ENCODE measurements at regions not wholly inside any gene's neighbourhood (a gene's known extent, or its start where the extent isn't known, plus 50 kb on each side); places are given as distances from the start of the nearest gene placed in this dataset.
"Not testable (repeated sequence)": the region's sequence is repeated elsewhere in the genome, so short reads cannot be mapped to it uniquely, and the experiment has no call there.

DNA sequence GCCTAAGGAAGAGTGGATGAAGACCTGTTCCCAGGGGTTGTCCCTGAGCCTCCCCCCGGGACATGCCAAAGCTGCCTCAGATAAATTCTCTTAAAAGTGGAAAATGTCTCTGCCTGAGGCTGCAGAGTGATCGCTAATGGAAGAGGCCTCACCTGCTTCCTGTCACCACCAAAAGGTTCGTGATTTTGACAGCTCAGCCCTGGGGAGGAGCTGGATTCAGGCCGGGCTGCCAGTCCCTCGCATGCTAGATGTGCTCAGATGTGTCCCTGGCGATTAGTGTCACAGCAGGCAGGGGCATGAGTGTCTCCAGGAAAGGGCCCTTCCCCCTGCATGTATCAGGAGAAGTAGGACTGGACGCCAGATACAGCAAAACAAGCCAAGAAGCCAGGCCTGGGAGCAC, 626.5 kb downstream of the UQCRFS1 start:
- no peak for DNase-seq

GRCh38 chr19:28585796-28586195, 627.2 kb downstream of the UQCRFS1 start:
- no peak for DNase-seq

DNA sequence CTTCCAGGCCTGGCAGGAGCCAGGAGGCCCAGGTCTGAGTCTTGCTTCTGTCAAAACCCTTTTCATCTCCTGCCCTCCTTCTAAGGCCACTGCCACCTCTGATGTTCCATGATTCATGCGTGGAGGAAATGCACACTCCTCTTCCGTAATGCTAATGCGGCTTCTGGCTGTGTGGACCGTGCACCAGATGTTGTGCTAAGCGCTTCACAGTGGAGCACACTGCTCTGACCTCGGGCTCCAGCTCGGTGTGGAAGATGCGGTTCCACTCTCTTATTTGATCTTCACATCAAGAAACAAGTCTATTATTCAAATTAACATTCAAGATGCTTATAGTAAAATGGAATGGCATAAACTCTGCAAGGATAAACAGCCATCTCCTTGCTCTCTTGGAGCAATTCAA, 629.2 kb downstream of the UQCRFS1 start:
- no peak for DNase-seq

DNA sequence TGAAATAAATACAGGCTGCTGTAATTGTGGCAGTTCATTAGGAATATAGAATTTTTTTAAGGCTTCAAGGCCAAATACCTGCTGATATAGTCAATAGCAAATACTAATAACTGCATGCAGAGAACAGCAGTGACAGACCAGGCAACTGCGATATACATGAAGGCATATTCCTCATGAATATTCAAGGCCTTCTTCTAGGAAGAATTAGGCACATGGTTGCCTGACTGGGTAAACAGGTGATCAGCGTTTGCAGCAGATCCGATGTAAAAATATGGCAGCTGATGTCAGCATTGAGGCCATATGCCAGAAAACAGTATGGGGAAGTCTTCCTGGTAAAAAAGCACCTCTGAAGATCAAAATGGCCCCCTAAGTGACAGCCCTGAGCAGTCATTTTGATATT, 629.7 kb downstream of the UQCRFS1 start:
- no peak for DNase-seq

- DNase-seq = no peak
Observed at GRCh38 chr19:28582796-28583195, 630.2 kb downstream of the UQCRFS1 start.

GRCh38 chr19:28582344-28582743, 630.6 kb downstream of the UQCRFS1 start:
- DNase-seq = no peak

GRCh38 chr19:28581468-28581770, 631.5 kb downstream of the UQCRFS1 start:
- DNase-seq = no peak

- no peak for DNase-seq
Observed at GRCh38 chr19:28578786-28579505, 634.0 kb downstream of the UQCRFS1 start.

GRCh38 chr19:28578208-28578607, 634.7 kb downstream of the UQCRFS1 start:
- no peak for DNase-seq

GRCh38 chr19:28577666-28578065, 635.3 kb downstream of the UQCRFS1 start:
- DNase-seq = no peak

- DNase-seq = no peak
Observed at GRCh38 chr19:28577233-28577632, 635.7 kb downstream of the UQCRFS1 start.

DNA sequence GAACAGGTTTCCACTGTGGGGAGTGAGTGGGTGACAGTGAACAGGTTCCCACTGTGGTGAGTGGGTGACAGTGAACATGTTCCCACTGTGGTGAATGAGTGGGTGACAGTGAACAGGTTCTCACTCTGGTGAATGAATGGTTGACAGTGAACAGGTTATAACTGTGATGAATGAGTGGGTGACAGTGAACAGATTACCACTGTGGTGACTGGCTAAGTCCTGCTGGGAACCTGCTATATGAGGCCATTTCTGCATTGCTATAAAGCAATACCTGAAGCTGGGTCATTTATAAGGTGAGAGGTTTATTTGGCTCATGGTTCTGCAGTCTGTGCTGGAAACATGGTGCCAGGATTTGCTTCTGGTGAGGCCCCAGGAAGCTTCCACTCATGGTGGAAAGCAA, 637.1 kb downstream of the UQCRFS1 start:
- DNase-seq = no peak

- not testable (repeated sequence) for DNase-seq
Observed at GRCh38 chr19:28575312-28575711, 637.6 kb downstream of the UQCRFS1 start.

DNA sequence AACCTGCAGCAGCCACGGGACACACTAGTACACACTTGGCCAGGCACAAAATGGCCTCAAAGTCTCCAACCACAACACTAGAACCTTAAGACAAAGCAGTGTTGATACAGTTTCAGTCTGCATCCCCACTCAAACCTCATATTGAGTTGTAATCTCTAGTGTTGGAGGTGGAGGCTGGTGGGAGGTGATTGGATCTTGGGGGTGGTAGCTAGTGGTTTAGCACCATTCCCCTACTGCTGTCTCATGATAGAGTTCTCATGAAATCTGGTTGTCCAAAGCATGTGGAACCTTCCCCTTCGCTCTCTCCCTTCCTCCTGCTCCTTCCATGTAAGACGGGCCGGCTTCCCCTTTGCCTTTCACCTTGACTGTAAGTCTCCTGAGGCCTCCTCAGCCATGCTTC, 638.7 kb downstream of the UQCRFS1 start:
- DNase-seq = no peak

DNA sequence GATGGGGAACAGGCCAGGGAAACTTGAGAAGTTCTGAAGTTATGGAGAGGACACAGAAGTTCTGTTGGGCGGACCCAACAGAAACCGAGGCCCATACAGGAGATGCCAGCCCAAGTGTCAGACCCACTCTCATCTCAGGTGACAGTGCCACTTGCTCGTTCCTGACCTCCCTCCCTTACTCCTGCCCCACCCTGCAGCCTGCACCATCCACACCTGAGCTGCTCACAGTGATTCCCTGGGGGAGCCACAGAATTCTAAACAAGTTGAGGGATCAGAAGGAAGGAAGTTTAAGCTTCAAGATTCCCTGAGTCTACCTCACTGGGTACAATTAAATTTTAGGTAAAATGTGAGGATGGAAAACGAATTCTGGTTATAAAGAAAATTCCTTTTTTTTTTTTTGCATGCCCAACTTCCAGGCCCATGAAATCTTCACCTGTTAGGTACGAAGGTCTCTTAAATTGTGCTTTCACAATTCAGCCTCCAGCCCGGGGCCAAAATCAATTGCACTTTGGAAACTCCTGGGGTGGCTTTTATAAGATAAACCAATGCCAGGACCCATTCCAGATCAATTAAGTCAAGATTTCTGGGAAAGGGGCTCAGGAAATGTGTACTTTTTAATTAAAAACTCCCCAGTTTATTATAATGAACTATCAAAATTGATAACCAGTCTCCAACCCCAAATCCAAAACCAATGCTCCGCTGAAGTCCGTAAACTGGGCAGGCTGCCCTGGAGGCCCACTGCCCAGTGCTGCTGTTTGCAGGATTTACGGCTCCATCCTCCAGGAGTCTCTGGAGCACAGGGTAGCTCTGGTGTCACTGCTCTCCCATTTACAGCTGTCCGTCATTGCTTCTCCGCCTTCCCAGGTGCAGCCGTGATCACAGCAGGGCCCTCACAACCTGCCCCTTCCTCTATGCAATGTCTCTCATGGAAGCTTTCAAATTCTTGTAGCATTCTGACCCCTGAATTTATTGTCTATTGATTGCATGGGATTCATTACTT, 643.5 kb downstream of the UQCRFS1 start:
- no peak for DNase-seq

GRCh38 chr19:28567834-28568233, 645.1 kb downstream of the UQCRFS1 start:
- DNase-seq = no peak

DNA sequence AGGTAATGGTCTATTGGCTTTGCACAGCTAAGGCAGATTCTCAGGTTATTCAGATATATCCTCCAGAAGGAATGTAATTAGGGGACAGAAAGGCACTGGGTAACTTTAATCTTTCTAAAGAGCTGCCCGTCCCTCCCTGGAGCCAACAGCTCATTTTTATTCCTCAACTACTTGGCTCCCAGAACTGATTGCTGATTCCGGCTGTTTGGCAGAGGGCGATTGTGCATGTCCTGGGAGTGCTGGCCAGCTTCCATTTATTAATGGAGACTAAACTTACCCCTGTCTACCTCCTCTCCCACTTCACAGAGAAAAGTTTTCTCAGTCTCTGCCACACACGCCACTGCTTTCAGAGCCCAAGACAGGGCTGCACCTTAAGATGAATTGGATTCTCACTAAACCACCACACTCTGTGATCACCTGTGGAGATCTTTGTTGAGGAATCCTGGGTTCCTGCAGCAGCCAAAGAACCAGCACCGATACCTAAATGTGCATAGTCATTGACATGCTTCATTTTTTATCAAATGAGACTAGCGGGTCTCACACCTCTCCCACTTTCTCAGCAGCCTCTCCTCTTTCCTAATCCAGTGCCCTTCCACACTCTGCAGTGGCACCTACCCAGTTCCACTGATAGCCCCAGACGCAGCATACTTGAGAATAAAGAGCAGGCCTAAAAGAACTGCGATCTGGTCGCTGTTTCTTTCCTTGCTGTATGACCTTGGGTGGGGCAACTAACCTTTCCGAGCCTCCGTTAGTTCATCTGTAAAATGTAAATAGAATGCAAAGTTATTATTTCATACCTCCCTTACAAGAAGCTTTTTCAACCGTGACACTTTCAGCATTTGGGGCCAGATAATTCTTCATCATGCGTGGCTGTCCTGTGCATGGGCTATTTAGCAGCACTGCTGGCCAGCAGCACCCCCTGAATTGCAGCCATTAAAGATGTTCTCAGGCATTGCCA, 648.7 kb downstream of the UQCRFS1 start:
- no peak for DNase-seq

DNA sequence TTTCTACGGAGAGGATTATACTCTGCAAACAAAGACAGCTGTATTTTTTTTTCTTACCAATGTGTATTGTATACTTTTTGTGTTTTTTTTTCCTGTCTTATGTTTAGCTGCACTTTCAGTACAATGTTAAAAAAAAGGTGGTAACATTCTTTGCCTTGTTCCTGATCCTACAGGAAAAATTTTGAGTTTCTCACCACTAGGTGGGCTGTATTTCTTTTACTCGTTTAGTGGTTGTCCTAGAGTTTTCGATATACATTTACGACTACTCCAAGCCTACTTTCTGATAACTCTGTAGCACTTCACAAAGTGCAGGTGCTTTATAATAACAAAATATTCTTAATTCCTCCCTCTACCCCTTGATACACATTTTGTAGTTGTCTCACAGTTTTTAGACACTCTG, 652.2 kb downstream of the UQCRFS1 start:
- no peak for DNase-seq

DNA sequence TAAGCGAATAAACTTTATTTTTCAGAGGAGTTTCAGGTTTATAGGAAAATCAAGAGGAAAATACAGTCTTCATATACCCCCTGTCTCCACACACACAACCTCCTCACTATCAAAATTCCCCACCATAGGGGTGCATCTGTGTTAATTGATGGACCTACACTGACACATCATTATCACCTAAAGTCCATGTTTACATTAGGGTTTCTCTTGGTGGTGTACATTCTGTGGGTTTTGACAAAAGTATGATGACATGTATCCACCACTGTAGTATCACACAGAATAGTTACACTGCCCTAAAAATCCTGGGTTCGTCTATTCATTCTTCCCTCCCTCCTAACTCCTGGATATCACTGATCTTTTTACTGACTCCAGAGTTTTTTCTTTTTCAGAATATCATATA, 654.2 kb downstream of the UQCRFS1 start:
- DNase-seq = no peak

GRCh38 chr19:28556371-28556770, 656.6 kb downstream of the UQCRFS1 start:
- no peak for DNase-seq

GRCh38 chr19:28555317-28555716, 657.6 kb downstream of the UQCRFS1 start:
- no peak for DNase-seq

DNA sequence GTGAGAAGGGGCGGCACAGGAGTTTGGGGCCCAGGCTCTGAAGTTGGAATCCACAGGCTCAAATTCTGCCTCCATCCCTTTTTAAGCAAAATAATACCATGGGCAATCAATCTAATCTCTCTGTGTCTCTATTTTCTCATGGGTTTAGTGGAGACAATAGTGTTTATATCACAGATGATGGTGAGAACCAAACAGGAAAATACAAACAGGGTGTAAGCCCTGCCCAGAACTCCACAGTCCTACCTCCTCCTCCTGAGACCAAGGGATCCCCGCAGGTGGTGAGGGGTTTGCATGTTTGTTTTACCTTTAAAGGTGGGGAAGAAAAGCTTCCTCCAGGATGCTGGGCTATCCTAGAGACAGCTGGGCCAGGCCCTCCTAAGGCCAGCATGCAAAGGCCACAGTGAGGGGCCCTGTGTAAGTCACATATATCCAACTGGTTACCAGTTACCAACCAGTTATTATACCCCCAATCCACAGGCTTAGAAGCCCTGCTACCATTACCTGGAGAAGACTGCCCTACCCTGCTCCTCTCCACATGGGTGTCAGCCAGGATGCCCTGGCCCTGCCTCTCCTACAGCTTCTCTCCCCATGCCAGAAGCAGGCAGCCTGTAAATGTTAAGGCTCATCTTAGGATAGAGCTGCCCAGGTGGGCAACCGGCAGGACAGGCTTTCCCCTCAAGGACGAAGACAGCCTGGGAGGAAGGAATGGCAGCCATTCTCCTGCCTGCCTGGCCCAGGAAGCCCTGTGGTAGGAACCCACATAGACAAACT, 658.4 kb downstream of the UQCRFS1 start:
- no peak for DNase-seq
